ENCODE measurements at regions not wholly inside any gene's neighbourhood (a gene's known extent, or its start where the extent isn't known, plus 50 kb on each side); places are given as distances from the start of the nearest gene placed in this dataset.
"Not testable (repeated sequence)": the region's sequence is repeated elsewhere in the genome, so short reads cannot be mapped to it uniquely, and the experiment has no call there.

GRCh38 chr5:102666164-102666946 lies 88.8 kb upstream of the PAM start:
- no peak for DNase-seq

GRCh38 chr5:102668220-102668932 lies 86.7 kb upstream of the PAM start:
- DNase-seq = no peak

- DNase-seq = no peak
These were observed 84.8 kb upstream of the PAM start for GRCh38 chr5:102670224-102670836.

GRCh38 chr5:102671033-102671734 lies 83.9 kb upstream of the PAM start:
- DNase-seq = not testable (repeated sequence)

GRCh38 chr5:102678267-102679058 lies 76.6 kb upstream of the PAM start:
- DNase-seq = no peak

- DNase-seq = peak in 1 of 2 experiments; percentile 15
These were observed 73.6 kb upstream of the PAM start for GRCh38 chr5:102681403-102681983.

- DNase-seq = no peak
These were observed 72.9 kb upstream of the PAM start for GRCh38 chr5:102682101-102682647.

- DNase-seq = not testable (repeated sequence)
These were observed 67.0 kb upstream of the PAM start for GRCh38 chr5:102688076-102688475.

GRCh38 chr5:102688581-102689342 lies 66.3 kb upstream of the PAM start:
- DNase-seq = not testable (repeated sequence)

GRCh38 chr5:102690910-102691309 lies 64.2 kb upstream of the PAM start:
- no peak for DNase-seq

- no peak for DNase-seq
These were observed 63.7 kb upstream of the PAM start for GRCh38 chr5:102691434-102691833.

GRCh38 chr5:102700120-102700831 lies 54.8 kb upstream of the PAM start:
- DNase-seq = no peak

- no peak for DNase-seq
These were observed 54.2 kb upstream of the PAM start for GRCh38 chr5:102700916-102701315.

GRCh38 chr5:102701748-102702147 lies 53.4 kb upstream of the PAM start:
- no peak for DNase-seq

All from NCI-H1930 (cell line).